GM21423 (cell line): ENCODE measurements at regions not wholly inside any gene's neighbourhood (a gene's known extent, or its start where the extent isn't known, plus 50 kb on each side); places are given as distances from the start of the nearest gene placed in this dataset.

ENCODE experiments used
- ATAC-seq: cut with Tn5 transposase; IDR thresholded peaks from one replicate; pipeline ENCODE4 v1.9.1; 2021; ENCODE audit warnings: mild to moderate bottlenecking, moderate library complexity; ENCODE audit not compliant: unreplicated experiment

GRCh38 chr5:86971034-86971571 lies 296.6 kb upstream of the RASA1 start:
- no peak for ATAC-seq

- no peak for ATAC-seq
These were observed 292.7 kb upstream of the RASA1 start for GRCh38 chr5:86974955-86975354.

GRCh38 chr5:86977190-86977589 lies 290.5 kb upstream of the RASA1 start:
- ATAC-seq, result no peak

GRCh38 chr5:86977808-86978207 lies 289.9 kb upstream of the RASA1 start:
- no peak for ATAC-seq

GRCh38 chr5:86979811-86980411 lies 287.8 kb upstream of the RASA1 start:
- no peak for ATAC-seq

GRCh38 chr5:86981898-86982297 lies 285.8 kb upstream of the RASA1 start:
- no peak for ATAC-seq

- no peak for ATAC-seq
These were observed 284.5 kb upstream of the RASA1 start for GRCh38 chr5:86983208-86983607.

- no peak for ATAC-seq
These were observed 280.8 kb upstream of the RASA1 start for GRCh38 chr5:86986837-86987236.

GRCh38 chr5:86997516-86997915 lies 270.2 kb upstream of the RASA1 start:
- ATAC-seq, result no peak

- no peak for ATAC-seq
These were observed 267.7 kb upstream of the RASA1 start for GRCh38 chr5:86999951-87000350.

GRCh38 chr5:87002485-87002884 lies 265.2 kb upstream of the RASA1 start:
- no peak for ATAC-seq

GRCh38 chr5:87004101-87004500 lies 263.6 kb upstream of the RASA1 start:
- ATAC-seq, result no peak

- ATAC-seq, result no peak
These were observed 259.9 kb upstream of the RASA1 start for GRCh38 chr5:87007737-87008136.

GRCh38 chr5:87008751-87009560 lies 258.7 kb upstream of the RASA1 start:
- ATAC-seq, result no peak

GRCh38 chr5:87010736-87011135 lies 256.9 kb upstream of the RASA1 start:
- ATAC-seq, result no peak

- ATAC-seq, result no peak
These were observed 251.8 kb upstream of the RASA1 start for GRCh38 chr5:87015901-87016300.

- peak; percentile 86 for ATAC-seq
These were observed 247.4 kb upstream of the RASA1 start for GRCh38 chr5:87020099-87020934.

GRCh38 chr5:87022415-87022814 lies 245.3 kb upstream of the RASA1 start:
- ATAC-seq, result no peak

GRCh38 chr5:87027570-87027969 lies 240.1 kb upstream of the RASA1 start:
- ATAC-seq, result no peak

GRCh38 chr5:87029951-87030350 lies 237.7 kb upstream of the RASA1 start:
- no peak for ATAC-seq

GRCh38 chr5:87030699-87031098 lies 237.0 kb upstream of the RASA1 start:
- ATAC-seq, result no peak
